GM19035 (cell line): ENCODE measurements at regions not wholly inside any gene's neighbourhood (a gene's known extent, or its start where the extent isn't known, plus 50 kb on each side); places are given as distances from the start of the nearest gene placed in this dataset.
"Not testable (repeated sequence)": the region's sequence is repeated elsewhere in the genome, so short reads cannot be mapped to it uniquely, and the experiment has no call there.

ENCODE experiments used
- ATAC-seq: cut with Tn5 transposase; IDR thresholded peaks from one replicate; pipeline ENCODE4 v1.9.1; 2021; ENCODE audit not compliant: unreplicated experiment

DNA sequence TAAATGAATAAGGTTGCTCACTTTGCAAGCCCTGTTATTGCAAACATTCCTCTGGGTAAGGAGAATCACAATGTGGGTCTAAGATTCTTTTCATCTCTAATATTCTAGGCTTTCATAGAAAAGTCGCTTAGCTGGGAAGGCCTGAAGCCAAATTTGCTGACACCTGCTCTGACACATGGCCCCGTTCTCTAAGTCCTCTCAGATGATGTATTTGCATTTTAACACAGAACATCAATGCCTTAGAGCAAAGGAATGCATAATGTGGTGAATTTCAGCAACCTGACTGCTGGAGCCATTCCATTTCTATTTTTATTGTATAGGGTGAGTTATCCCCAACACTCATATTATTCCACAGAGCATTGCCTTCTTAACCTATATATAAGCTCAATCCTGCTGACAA lies 682.1 kb upstream of the NRP1 start:
- ATAC-seq = no peak

DNA sequence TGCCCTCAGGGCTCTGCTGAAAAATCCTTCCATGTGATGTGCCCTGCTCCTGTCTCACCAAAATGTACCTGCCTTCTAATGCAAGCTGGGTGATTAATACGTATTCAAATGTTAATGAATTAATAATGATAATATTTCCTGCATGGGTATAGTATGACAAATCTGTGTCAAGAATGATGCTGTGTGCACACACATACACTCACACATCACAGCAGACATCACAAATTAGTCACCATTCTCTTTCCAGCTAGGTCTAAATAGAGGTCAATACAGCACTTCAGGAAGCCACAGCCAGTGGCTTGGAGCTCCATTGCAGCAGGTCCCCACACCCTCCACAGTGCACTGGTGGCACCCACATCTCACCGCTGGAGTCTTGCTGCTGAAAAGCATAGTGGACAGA lies 681.2 kb upstream of the NRP1 start:
- ATAC-seq = no peak

DNA sequence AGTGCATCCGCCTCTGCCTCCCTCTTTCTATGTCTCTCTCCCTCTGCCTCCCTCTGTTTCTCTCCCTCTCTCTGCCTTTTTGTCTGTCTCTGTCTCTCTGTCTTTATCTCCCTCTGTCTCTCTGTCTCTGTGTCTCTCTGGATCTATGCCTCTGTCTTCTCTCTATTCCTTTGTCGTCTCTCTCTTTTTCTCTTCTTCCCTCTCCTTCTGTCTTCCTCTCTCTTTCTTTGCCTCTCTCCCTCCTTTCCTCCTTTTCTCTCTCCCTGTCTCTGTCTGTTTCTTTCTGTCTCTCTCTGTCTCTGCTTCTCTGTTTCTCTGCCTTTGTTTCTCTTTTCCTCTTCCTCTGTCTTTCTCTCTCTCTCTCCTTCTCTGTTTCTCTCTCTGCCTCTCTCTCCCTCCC lies 678.8 kb upstream of the NRP1 start:
- ATAC-seq = no peak

DNA sequence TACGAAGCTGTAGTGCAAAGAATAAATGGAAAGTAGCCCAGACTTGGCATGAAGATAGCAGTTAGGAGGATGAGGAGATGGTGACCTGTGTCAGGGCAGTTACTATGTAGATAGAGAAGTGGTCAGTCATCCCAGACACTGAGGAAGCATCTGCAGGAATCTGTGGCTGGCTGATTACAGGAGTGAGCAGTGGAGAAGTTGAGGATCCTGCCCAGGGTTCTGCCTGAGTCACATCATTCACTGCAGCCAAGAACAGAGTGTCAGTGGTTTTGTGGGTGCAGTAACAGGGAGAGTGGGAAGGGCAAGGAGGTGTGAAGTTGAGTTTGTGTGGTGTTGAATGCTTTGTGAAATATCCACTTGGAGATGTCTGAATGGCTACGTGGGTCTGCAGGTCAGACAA lies 676.4 kb upstream of the NRP1 start:
- ATAC-seq = no peak

DNA sequence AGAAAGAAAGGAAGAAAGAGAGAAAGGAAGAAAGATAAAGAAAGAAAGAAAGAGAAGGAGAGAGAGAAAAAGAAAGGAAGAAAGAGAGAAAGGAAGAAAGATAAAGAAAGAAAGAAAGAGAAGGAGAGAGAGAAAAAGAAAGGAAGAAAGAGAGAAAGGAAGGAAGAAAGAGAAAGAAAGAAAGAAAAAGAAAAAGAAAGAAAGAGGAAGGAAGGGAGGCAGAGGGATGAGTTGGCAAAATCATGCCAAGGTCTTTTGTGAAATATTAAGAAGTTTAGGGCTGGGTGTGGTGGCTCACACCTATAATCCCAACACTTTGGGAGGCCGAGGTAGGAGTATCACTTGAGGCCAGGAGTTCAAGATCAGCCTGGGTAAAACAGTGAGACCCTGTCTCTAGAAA lies 675.8 kb upstream of the NRP1 start:
- not testable (repeated sequence) for ATAC-seq

DNA sequence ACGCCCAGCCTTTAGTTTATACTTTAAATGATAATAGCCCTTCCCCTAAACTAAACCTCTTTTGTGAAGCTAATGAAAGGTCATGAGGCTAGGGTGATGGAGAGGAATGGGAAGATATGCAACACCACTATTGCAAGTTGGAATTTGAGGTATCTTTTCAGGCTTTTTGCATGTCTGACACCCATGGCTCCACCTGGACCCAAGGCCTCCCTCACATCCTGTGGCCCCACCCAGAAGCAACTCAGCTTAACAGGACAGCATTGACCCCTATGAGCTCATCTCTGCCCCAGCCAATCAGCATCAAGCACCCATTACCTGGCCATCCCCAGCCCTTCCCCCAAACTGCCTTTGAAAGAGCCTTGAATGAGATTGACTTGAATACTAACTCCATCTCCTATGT lies 674.2 kb upstream of the NRP1 start:
- no peak for ATAC-seq

DNA sequence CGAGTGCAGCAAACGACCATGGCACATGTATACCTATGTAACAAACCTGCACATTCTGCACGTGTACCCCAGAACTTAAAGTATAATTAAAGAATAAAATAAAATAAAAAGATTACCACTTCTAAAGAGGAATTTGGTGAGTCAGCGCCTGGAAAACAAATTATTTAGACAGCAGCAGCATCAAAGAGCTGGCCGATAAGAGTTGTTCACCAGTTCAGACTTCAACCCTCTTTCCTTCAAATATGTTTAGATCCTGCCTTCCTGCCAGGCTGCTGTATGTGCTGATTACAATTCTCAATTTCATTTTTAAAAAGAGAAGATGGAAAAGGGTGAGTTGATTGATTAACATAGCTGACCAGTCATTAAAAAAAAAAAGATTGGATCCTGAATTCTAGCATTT lies 672.0 kb upstream of the NRP1 start:
- ATAC-seq = no peak

DNA sequence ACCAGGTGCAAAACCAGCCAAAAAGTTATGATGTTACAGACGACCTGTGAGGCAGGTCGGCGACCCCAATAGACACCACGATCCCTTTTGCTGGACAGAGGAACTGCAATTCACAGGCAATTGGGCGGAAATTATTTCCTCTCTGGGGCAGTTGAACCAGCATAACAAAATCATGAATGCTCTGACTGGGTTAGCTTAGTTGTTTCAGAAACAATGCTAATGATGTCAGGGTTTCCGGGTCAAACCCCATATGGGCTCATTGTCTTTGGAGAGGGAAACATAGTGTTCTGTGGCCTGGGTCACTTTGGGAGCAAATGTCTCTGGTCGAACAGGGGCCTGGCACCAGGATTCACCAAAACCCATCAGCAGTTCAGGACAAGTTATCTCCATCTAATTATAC lies 669.1 kb upstream of the NRP1 start:
- ATAC-seq = no peak

DNA sequence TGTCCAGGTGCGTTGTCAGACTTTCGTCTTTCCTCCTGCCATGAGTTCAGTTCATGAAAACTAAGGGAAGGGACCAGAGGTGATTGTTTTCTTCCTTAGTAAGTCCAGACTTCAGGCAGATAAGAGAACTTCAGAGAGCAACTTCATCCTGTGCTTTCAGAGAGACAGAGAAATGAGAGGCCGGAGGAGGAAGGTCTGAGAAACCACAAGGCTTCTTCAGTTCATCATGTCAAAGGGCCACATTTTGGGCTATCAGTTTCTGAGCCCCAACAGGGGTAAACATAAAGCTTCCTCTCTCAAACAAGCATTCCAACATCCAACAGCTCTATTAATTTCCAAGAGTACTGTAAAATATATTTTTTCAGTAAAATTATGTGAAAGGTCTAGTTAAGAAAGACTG lies 668.4 kb upstream of the NRP1 start:
- no peak for ATAC-seq

DNA sequence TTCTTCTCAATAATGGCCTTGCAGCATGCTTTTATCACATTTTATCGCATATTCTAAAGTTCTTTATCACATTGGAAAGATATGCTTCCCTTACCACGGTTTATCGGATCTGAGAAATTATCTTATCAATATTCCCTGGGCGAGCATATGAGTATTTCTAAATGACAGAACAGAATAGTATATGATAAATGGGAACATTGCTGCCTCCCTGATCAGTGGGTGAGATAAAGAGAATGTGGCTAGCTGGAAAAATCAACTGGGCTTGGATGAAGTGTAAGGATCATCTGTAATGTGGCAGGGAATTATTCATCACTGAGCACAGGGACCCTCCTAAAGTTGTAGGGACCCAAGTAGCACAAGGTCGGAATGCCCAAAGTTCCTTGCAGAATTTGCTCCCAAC lies 667.4 kb upstream of the NRP1 start:
- no peak for ATAC-seq

DNA sequence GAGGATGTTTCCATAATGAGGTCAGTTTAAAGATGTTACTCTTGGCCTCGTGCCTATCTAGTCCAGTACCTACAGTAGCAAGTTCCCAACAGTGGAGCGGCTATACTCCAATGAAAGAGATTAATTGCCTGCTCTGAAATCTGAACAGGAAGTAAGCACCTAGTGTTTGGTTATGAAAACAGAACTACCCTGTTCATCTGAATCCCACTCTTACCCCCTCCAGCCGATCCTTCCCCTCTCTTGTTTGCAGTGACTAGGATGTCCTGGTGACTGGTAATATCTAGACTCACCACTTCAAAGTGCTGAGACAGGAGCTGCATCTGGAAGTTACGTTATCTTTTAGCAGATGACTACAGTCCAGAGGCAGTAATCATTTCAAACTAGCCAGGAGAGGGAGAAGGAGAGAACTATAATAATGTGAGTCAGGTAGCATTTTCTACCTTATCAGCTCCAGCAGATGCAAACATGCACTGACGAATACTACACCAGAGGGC lies 666.7 kb upstream of the NRP1 start:
- ATAC-seq = no peak

DNA sequence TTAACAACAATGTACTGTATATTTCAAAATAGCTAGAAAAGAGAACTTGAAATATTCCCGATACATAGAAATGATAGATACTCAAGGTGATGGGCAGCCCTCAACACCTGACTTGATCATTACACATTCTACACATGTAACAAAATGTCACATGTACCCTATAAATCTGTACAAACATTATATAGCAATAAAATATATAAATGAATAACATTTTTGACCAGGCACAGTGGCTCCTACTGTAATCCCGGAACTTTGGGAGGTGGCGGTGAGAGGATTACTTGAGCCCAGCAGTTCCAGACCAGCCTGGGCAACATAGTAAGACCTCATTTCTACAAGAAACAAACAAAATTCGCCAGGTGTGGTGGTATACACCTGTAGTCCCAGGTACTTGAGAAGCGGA lies 659.5 kb upstream of the NRP1 start:
- no peak for ATAC-seq

DNA sequence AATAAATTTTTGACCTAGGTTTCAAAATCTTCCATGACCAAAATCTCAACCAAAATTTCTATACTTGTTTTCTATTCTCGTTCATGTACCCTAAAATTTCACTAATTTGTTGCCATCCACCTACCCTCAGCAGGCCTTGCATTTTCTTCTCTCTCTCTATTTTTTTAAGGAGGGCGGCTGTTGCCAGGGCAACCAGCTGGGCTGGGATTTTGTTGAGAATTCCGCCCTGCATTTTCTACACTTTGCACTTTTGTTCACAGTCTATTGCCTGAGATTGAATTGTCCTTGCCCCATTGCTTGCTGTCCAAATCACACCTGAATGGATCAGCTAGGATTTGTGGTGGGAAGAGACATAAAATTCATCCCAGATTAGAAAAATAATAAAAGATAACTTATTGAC lies 657.5 kb upstream of the NRP1 start:
- ATAC-seq = no peak

DNA sequence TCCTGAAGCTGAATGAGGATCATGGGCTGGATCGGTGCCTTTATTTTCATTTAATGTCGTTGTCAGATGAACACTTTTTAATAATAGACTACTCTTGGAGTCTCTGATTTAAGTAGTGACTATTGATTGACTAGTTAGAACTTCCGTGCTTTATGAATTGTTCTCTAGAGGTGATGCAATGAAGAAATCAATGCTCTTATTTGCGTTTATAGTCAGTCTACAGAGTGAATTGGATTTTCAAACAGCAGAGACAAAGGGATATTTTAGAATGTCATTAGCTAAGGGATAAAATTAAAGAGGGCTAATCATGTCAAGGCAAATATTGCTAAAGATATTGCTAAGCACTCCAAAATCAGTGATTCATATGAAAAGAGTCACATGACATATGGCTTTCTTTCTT lies 652.0 kb upstream of the NRP1 start:
- ATAC-seq = no peak

DNA sequence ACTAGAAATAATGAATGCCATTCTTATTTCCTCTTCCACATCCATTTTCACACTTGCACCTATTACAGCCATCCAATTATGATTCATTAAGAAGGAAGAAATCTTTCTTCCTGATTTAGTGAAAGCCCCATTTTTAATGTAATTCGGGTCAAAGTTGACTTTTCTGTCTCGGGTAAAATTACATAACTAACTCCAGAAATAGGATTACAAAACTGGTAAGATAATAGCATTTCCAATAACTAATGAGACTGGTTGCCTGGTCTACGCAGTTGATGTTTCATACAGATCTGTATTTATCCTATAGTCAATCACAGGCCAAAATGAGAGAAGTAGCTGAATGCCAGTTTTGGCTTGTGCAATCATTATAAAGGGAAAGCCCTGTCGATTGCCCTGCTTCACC lies 651.5 kb upstream of the NRP1 start:
- ATAC-seq = no peak

DNA sequence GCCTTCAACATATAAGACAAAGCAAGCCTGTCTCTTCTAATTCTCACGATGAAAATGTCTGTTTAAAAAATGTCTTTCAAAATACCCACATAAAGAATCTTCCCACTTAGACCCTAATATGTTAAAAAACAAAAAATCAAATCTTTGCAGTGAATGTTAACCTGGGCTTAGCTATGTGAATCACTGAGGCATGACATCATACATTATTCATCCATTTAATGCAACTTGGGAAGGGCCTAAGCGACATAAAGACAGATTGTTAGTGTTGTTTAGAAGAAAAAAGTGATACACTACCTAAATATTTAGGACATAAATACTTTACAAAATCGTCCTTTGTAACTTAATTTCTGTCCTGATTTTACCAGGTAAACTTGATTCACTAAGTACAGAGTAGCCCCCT lies 648.5 kb upstream of the NRP1 start:
- no peak for ATAC-seq

DNA sequence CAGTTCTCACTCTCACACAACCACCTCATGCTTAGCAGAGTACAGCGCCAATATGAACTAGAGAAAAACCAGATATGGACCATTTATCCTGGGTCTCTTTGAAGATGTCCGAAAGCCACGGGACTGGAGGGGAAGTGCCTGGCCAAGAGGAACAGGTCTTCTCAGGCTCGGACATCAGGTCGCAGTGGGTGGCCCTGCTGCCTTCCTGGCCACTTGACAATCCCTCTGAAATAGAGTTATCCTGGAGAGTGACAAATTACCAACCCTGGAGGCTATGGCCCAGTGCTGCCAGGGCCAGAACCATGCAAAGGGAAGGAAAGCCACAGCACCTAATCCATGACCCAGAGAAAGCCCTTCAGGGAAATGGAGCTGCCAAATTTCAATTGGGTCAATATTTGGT lies 646.8 kb upstream of the NRP1 start:
- ATAC-seq = no peak

DNA sequence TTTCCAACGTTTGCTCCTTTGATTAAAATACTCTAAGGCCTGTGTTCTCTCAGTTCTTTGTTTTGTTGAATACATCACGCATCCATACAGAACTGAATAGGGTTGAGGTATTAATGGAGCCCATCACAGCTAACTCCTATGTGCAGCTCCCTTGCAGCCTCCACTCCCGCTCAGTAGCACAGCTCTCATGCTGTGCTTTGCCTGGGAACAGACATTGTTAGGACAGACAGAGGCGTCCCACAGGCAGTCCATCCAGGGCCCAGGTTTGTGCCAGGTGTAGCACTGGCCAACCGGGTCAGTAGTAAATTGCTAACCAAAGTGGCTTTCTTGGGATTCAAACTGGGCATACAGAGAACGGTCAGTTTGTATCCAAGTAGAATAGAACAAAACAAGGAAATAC lies 644.7 kb upstream of the NRP1 start:
- no peak for ATAC-seq

DNA sequence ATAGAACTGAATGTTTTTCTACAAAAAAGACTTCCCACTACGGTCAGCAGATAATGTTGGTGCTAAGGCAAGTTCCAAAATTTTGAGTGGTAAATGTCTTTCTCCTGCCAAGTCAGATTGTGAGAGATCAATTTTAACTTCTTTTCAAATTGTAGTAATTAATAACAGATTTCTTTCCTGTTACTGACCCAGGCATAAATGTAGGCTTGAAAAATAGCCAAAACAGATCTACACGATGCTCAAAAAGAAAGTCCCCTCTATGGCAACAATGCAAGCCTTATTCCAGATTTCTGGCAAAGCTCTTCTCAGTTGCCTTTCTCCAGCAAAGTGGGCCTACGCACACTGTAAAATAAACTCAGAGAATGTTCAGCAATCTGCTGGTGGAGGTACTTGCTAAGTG lies 641.0 kb upstream of the NRP1 start:
- no peak for ATAC-seq

DNA sequence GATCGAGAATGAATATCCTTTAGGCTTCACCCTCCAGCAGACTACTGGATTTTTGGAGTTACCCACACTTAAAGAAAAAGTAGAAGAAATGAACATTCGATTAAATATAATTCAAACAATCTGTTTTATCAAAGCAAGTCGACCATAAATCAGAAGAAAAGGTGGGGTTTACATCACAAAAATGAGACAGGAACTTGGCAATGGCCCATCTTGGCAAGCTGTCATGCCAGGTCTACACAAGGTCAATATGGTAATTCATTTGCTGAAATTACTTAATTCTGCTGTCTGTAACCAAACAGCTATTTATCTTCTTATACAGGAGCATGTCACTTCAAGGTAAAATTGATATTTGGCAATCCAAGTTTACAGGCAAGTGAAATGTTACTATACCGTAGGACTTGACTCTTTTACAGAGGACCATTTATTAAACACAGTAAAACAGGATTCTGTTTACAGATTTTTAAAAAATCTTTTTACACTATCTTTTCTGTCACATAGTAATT lies 640.6 kb upstream of the NRP1 start:
- ATAC-seq = no peak

DNA sequence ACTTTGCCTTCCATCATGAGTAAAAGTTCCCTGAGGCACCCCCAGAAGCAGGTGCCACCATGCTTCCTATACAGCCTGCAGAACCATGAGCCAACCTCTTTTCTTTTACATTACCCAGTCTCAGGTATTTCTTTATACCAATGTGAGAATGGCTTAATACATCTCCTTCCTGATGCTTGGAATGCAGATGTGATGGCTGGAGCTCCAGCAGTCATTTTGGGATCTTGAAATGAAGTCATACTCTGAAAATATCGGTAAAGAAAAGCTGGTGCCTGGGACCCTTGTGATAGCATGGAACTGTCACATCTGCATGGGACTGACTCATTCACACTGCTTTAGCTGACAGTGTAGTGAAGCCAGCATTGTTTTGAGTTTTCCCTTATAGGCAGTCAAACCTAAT lies 634.5 kb upstream of the NRP1 start:
- no peak for ATAC-seq

DNA sequence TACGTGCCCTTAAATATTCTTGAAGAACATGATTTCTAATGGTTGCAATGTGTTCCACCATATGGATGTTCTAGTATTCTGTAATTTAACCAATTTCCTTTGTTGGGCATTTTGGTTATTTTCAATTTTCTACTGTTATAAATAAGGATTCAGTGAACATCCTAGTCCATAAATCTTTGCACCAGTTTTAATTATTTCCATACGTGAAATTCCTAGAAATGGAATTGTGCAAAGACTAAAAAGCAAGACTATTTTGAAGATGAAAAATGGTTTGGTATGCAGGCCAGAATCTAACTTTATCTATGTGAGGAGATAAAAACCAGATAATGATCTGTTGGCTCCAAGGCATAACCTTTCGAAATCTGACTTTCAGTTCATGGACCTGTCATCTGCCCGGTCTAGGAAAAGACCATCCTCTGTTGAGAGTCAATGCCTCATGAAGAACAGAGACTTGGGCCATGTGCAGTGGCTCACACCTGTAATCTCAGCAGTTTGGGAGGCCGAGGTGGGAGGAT lies 633.2 kb upstream of the NRP1 start:
- ATAC-seq = no peak

DNA sequence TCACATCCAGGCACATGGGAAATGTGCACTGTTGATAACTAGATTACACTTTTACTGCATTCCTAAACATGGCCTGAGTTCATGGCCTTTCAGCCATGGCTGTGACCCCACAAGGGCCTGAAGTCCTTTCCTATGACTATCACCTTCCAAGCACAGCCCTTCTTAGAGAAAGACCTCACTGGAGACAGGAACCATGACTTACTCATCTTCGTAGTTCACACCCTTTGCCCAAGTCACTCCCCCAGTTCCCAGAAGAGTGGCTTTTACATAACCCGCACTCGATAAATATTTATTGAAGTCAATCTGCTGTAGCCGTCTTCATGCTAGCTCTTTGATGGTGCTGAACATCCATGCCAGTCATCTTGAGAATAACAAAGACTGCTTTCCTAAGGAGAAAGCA lies 632.5 kb upstream of the NRP1 start:
- ATAC-seq = no peak
